ENCODE measurements at regions not wholly inside any gene's neighbourhood (a gene's known extent, or its start where the extent isn't known, plus 50 kb on each side); places are given as distances from the start of the nearest gene placed in this dataset.

GRCh38 chr12:102301547-102301946, 103.9 kb upstream of the PMCH start:
- no peak overlapping the region for H3K9ac ChIP-seq (ENCODE audit: low read length)
- no peaks in the 10 kb centered on the region for H3K27me3 ChIP-seq (ENCODE audit: low read depth, low read length)
- H3K36me3 ChIP-seq (replicated peaks; ENCODE audit: low read depth, low read length) = no peaks in the 10 kb centered on the region
- H3K79me2 ChIP-seq (ENCODE audit: low read length) = no peaks in the 10 kb centered on the region
- H3K27ac ChIP-seq (ENCODE audit: low read length) = no peak overlapping the region
- H4K20me1 ChIP-seq (ENCODE audit: insufficient read depth, low read length) = no peaks in the 10 kb centered on the region
- H3K4me2 ChIP-seq (ENCODE audit: low read length) = no peak overlapping the region
- TF ChIP-seq CTCF (IDR thresholded peaks at IDR 0.05; ENCODE audit: low read depth, low read length) = no peak
- no peak for TF ChIP-seq EZH2phosphoT487 (IDR thresholded peaks at IDR 0.05; ENCODE audit: low read depth)
- H2AFZ ChIP-seq (ENCODE audit: low read depth, low read length) = no peak overlapping the region
- H3K4me1 ChIP-seq (ENCODE audit: low read length) = peaks cover 3% of the 10 kb centered on the region; the same call in 1 of the 2 replicates
- H3K9me3 ChIP-seq (ENCODE audit: insufficient read depth, low read length) = no peaks in the 10 kb centered on the region
- no peak overlapping the region for H3K4me3 ChIP-seq (ENCODE audit: low read length)

- no peak overlapping the region for H2AFZ ChIP-seq (ENCODE audit: low read depth, low read length)
- peaks cover 3% of the 10 kb centered on the region; the same call in 1 of the 2 replicates for H3K4me1 ChIP-seq (ENCODE audit: low read length)
- no peaks in the 10 kb centered on the region for H3K9me3 ChIP-seq (ENCODE audit: insufficient read depth, low read length)
- no peak overlapping the region for H3K27ac ChIP-seq (ENCODE audit: low read length)
- H3K9ac ChIP-seq (ENCODE audit: low read length) = no peak overlapping the region
- no peak overlapping the region for H3K4me3 ChIP-seq (ENCODE audit: low read length)
- TF ChIP-seq EZH2phosphoT487 (IDR thresholded peaks at IDR 0.05; ENCODE audit: low read depth) = no peak
- TF ChIP-seq CTCF (IDR thresholded peaks at IDR 0.05; ENCODE audit: low read depth, low read length) = peak; percentile 65
- H3K4me2 ChIP-seq (ENCODE audit: low read length) = no peak overlapping the region
- H3K36me3 ChIP-seq (replicated peaks; ENCODE audit: low read depth, low read length) = no peaks in the 10 kb centered on the region
- no peaks in the 10 kb centered on the region for H3K79me2 ChIP-seq (ENCODE audit: low read length)
- no peaks in the 10 kb centered on the region for H3K27me3 ChIP-seq (ENCODE audit: low read depth, low read length)
- no peaks in the 10 kb centered on the region for H4K20me1 ChIP-seq (ENCODE audit: insufficient read depth, low read length)
Measured at GRCh38 chr12:102300824-102301461, 103.3 kb upstream of the PMCH start.

- Histone ChIP-seq H3K4me2 (ENCODE audit: low read length) (no peak overlapping the region), H3K4me3 (ENCODE audit: low read length) (no peak overlapping the region), H3K9me3 (ENCODE audit: insufficient read depth, low read length) (no peaks in the 10 kb centered on the region), H2AFZ (ENCODE audit: low read depth, low read length) (no peak overlapping the region), H3K4me1 (ENCODE audit: low read length) (peaks cover 3% of the 10 kb centered on the region; the same call in 1 of the 2 replicates), H3K36me3 (replicated peaks; ENCODE audit: low read depth, low read length) (no peaks in the 10 kb centered on the region), H3K9ac (ENCODE audit: low read length) (no peak overlapping the region), H4K20me1 (ENCODE audit: insufficient read depth, low read length) (no peaks in the 10 kb centered on the region), H3K79me2 (ENCODE audit: low read length) (no peaks in the 10 kb centered on the region), H3K27ac (ENCODE audit: low read length) (no peak overlapping the region), H3K27me3 (ENCODE audit: low read depth, low read length) (no peaks in the 10 kb centered on the region)
- TF ChIP-seq EZH2phosphoT487 (IDR thresholded peaks at IDR 0.05; ENCODE audit: low read depth) (no peak), CTCF (IDR thresholded peaks at IDR 0.05; ENCODE audit: low read depth, low read length) (no peak)
Measured at GRCh38 chr12:102299731-102300130, 102.1 kb upstream of the PMCH start.

GRCh38 chr12:102298022-102298421, 100.4 kb upstream of the PMCH start:
- Histone ChIP-seq H3K27me3 (ENCODE audit: low read depth, low read length) (no peaks in the 10 kb centered on the region), H3K79me2 (ENCODE audit: low read length) (no peaks in the 10 kb centered on the region), H4K20me1 (ENCODE audit: insufficient read depth, low read length) (no peaks in the 10 kb centered on the region), H3K4me2 (ENCODE audit: low read length) (no peak overlapping the region), H3K27ac (ENCODE audit: low read length) (no peak overlapping the region), H3K4me1 (ENCODE audit: low read length) (peaks cover 3% of the 10 kb centered on the region; the same call in 1 of the 2 replicates), H3K36me3 (replicated peaks; ENCODE audit: low read depth, low read length) (no peaks in the 10 kb centered on the region), H3K4me3 (ENCODE audit: low read length) (no peak overlapping the region), H2AFZ (ENCODE audit: low read depth, low read length) (no peak overlapping the region), H3K9ac (ENCODE audit: low read length) (no peak overlapping the region), H3K9me3 (ENCODE audit: insufficient read depth, low read length) (no peaks in the 10 kb centered on the region)
- TF ChIP-seq CTCF (IDR thresholded peaks at IDR 0.05; ENCODE audit: low read depth, low read length) = no peak
- no peak for TF ChIP-seq EZH2phosphoT487 (IDR thresholded peaks at IDR 0.05; ENCODE audit: low read depth)
